ENCODE measurements at regions not wholly inside any gene's neighbourhood (a gene's known extent, or its start where the extent isn't known, plus 50 kb on each side); places are given as distances from the start of the nearest gene placed in this dataset.
"Not testable (repeated sequence)": the region's sequence is repeated elsewhere in the genome, so short reads cannot be mapped to it uniquely, and the experiment has no call there.

DNA sequence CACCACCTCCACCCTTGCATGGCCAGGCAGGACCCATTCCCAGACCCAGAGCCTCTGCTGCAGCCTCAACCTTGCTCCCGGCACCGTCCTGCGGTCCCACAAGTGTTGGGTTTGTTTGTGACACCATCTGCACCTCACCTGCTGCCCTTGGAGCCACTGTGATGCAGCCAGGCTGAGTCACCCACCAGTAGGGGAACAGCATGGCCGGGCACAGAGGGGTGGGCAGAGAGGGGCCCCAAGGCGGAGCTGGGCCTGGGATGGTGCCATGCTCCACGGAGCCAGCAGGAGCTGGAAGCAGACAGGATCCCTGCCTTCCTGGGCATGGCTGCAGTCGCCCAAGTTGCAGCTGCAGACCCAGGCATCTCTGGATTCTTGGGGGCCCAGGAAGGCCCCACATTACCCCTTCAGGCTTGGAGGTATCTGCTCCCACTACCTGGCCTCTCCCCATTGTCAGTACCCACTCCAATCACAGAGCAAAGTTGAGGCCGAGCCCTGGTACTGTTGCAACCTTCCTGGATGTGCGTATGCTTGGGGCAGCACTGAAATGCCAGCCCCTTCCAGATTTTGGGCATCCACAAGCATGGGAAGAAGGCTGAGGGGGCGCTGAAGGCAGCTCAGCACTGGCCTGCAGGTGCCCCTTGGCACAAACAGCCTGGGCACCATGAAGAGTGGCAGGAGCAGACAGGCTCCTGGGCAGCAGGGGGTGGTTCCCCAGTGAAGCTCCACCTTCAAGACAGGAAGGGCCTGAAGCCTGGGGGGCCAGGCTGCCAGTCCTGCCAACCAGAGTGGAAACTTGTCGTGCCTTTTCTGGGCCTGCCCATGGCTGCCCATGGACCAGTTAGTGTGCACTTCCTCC lies 172.8 kb downstream of the MATN1 start:
- no peak for DNase-seq

- not testable (repeated sequence) for DNase-seq
These were observed 173.5 kb downstream of the MATN1 start for GRCh38 chr1:30549872-30550271.

- DNase-seq, result no peak
These were observed 175.1 kb downstream of the MATN1 start for GRCh38 chr1:30548294-30548693.

- DNase-seq, result not testable (repeated sequence)
These were observed 176.1 kb downstream of the MATN1 start for GRCh38 chr1:30547326-30547725.

GRCh38 chr1:30545365-30545764 lies 178.0 kb downstream of the MATN1 start:
- no peak for DNase-seq

DNA sequence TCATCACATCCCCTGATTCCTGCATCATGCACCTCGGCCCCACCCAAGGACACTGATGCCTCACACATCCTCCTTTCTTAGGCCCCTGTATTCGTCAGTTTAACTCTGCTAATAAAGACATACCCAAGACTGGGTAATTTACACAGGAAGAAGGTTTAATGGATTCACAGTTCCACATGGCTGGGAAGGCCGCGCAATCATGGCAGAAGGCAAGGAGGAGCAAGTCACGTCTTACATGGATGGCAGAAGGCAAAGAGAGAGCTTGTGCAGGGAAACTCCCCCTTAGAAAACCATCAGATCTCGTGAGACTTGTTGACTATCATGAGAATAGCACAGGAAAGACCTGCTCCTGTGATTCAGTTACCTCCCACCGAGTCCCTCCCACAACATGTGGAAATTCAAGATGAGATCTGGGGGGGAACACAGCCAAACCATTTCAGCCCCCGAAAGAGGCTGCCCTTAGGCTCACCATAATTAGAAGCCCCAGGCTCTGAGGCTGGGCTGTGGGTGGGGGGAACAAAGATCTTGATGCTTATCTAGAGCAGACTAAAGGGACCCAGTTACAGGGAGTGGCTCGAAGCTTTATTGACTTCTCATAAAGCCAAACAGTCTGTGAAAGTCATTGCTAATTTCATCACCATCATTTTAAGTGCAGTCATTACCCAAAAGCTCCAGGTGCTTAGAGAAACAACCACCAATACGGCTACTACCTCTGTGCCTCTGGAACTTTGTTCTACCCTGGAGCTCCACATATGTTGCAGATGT lies 181.5 kb downstream of the MATN1 start:
- DNase-seq, result no peak

- no peak for DNase-seq
These were observed 182.7 kb downstream of the MATN1 start for GRCh38 chr1:30540611-30541192.

GRCh38 chr1:30539884-30540283 lies 183.5 kb downstream of the MATN1 start:
- DNase-seq, result no peak

- DNase-seq, result no peak
These were observed 184.2 kb downstream of the MATN1 start for GRCh38 chr1:30538993-30539867.

- no peak for DNase-seq
These were observed 185.0 kb downstream of the MATN1 start for GRCh38 chr1:30538226-30538992.

DNA sequence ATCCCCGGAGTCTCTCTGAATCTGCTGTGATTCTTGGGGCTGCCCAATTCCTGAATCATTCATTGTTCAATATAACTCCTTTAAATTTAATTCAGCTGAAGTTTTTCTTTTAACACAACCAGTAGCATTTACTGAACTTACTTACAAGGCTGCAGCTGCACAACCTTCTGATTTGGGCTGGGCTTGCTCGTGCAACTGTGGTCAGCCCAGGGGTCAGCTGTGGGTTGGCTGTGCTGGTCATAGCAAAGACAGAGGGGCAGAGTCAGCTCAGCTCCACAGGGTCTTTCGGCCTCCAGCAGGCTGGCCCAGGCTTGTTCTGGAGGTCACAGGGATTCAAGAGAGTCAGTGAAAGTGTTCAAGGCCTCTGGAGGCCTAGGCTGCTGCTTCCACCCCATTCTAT lies 186.1 kb downstream of the MATN1 start:
- DNase-seq, result no peak

GRCh38 chr1:30536530-30536929 lies 186.9 kb downstream of the MATN1 start:
- DNase-seq, result no peak

GRCh38 chr1:30535595-30536325 lies 187.6 kb downstream of the MATN1 start:
- no peak for DNase-seq

DNA sequence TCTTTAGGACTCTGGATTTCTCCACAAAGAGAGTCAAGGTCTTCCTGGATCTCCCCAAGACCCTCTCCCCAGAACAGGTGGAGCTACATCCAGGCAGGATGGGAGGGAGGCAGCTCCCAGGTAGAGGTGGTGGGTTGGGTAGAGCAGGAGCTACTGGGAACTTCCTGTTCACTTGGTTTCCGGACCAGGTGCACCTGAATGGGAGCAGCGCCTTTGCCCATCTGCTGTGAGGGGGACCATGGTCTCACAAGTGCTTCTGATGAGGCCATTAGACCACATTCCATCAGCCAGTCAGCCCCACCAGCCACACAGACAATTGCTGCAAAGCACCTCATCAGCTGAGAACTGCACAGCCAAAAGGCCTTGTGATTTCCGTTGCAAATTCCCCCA lies 188.8 kb downstream of the MATN1 start:
- DNase-seq, result no peak

DNA sequence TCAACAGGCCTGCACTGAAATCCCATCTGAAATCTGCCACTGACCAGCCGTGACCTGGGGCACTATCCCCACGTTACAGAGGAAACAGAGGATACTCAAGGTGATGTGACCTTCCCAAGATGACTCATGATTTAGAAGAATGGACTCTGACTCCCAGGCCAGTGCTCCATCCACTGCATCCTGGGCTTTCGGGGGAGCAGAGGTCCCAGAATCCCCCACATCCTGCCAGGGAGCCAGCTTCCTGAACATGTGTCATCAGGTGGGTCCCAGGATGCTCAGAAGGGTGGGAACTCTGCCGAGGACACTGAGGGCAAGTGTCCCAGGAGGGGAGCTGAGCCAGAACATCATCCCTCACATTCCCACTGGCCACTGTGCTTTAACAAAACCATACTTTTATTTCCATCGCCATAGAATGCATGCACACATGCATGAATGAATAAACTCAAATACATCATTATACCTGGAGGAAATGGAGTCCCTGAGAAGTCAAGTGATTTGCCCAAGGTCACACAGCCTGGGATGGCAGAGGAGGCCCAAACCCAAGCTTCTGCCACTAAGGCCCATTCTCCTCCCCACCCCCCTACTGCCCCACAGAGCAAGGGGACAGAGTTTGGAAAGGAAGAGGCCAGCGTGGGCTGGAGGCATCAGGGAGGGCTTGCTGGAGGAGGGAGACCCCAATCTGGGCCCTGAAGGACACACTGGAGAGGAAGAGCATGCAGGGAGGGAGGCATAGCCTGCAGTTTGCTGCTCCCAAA lies 189.4 kb downstream of the MATN1 start:
- DNase-seq, result no peak

DNA sequence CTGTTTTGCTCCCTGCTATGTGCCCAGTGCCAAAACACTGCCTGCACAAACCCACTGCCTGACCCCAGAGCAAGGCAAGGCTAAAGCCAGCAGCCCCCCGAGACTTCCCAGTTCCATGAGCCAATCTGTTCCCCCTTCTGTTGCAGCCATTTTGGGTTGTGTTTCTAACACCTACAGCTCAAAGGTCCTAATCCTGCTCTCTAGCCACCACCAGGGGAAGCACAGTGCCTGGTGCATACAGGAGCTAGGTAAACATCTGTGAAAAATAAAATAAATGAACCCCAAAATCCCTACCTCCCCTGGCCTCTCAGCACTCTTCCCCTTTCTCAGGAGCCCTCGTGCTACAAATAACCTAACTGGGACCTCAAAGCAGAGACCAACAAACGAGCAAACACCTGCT lies 190.2 kb downstream of the MATN1 start:
- no peak for DNase-seq

DNA sequence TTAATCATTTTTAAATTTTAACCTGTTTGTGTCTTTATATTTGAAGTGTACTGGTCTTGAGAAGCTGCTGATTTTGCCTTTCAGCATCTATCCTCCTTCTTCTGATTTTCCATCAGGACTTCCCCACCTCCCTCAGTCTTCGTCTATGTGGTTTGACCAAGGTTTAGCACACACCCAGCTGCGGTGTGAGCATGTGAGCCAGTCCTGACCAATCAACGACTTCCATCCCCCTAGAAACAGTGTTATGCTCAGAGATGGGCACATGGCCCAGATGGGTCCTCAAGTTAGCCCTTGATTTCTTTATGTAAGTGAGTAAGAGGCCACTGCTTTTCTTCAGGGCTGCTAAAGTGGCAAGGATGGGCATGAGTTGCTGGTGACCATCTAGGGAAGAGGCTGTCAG lies 190.8 kb downstream of the MATN1 start:
- no peak for DNase-seq

DNA sequence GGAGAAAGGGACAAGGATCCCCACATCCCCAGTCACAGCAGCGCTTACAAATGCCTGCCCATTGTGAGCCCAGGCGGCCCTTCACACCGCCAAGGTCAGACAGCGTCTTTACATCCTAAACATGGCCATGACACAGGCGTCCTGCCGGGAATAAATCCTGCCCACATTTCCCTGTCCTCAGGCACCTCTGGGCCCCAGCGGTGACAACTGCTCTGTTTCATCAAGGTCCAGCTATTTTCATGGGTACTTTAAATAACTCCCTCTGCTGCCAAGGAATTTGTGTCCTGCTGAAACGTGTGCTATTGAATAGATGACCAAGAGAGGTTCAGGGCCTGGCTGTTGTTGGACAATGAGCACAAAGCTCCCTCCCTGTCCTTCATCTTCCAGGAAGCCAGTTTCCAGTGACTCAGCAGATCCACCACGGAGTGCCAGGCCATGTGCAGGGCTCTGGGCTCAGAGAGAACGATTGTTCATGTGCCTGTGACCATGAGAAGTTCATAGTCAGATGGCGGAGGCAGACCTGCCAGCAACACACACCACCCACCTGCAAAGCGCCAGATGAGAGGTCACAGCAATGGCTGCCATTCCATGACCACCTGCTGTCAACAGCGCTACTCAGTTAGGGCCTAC lies 195.8 kb downstream of the MATN1 start:
- no peak for DNase-seq

GRCh38 chr1:30526652-30527345 lies 196.6 kb downstream of the MATN1 start:
- DNase-seq, result no peak

Measured in CD4-positive, alpha-beta T cell treated with Interleukin-17A for 1 hour (primary cell).